Activated effector memory CD4-positive, alpha-beta T cell treated with anti-CD3 and anti-CD28 coated beads, Interleukin-2, amount 50 U/mL, for 16 hours (primary cell): ENCODE measurements at regions not wholly inside any gene's neighbourhood (a gene's known extent, or its start where the extent isn't known, plus 50 kb on each side); places are given as distances from the start of the nearest gene placed in this dataset.
A peak's percentile ranks its signal among the peaks of the same experiment; 100 is the strongest.
"Not testable (repeated sequence)": the region's sequence is repeated elsewhere in the genome, so short reads cannot be mapped to it uniquely, and the experiment has no call there.

ENCODE experiments used
- DNase-seq: peaks from one replicate; pipeline ENCODE4 v3.0.0-alpha.2; 2020

DNA sequence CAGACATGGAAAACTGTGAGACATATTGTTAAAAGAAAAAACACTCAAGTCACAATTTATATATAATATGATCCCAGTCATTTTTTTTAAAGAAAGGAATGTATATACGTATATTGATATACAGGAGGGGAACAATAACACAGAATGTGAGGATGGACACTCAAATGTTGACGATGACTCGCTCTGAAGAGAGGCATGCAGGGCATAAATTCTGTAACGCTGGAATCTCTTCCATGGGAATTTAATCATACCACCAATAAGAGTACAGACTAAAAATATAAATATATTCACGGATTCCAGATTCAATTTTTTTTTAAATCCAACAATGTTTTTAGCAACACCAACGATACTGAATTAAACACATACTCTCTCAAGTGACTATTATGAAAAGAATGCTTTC lies 106.9 kb upstream of the CCDC28A start:
- DNase-seq: no peak

- DNase-seq: no peak
Measured at GRCh38 chr6:138667408-138667807, 106.2 kb upstream of the CCDC28A start.

GRCh38 chr6:138671351-138671750 lies 102.2 kb upstream of the CCDC28A start:
- DNase-seq: no peak

DNA sequence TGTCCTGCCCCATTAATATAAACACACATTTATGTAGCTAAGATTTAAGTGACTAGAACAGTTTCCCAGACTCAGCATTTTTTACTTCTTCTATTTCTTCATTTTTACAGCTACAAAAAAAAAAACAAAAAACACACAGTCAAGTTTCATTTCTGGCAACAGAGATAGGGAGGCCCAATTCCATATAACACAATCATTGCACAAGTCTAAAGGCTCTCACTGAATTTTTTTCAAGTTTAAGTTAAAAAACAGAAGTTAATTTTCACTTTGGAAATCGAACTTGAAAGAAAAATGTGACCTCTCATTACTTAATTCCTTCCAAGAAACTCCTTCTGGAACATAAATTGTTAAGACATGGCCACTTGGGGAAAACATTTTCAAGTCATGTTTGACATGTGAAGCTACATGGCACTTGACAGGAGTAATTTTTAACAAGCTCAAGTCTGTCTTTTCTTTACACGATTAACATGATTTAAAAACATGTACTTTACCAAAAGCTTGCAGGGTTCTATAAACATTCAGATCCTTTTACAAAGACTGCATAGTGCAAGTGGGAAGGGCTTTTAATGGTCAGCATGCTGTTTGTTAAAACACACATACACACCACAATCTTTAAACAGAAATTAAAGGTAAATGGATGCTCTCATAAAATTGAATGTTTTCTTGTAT lies 100.1 kb upstream of the CCDC28A start:
- no peak for DNase-seq

DNA sequence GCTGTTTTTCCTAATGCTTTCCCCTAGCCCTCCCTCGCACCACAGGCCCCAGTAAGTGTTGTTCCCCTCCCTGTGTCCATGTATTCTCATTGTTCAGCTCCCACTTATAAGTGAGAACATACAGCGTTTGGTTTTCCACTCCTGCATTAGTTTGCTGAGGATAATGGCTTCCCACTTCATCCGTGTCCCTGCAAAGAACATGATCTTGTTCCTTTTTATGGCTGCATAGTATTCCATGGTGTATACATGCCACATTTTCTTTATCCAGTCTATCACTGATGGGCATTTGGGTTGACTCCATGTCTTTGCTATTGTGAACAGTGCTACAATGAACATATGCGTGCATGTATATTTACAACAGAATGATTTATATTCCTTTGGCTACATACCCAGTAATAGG lies 99.1 kb upstream of the CCDC28A start:
- not testable (repeated sequence) for DNase-seq

GRCh38 chr6:138677538-138677937 lies 96.0 kb upstream of the CCDC28A start:
- DNase-seq: no peak

GRCh38 chr6:138678168-138678567 lies 95.4 kb upstream of the CCDC28A start:
- DNase-seq: no peak

DNA sequence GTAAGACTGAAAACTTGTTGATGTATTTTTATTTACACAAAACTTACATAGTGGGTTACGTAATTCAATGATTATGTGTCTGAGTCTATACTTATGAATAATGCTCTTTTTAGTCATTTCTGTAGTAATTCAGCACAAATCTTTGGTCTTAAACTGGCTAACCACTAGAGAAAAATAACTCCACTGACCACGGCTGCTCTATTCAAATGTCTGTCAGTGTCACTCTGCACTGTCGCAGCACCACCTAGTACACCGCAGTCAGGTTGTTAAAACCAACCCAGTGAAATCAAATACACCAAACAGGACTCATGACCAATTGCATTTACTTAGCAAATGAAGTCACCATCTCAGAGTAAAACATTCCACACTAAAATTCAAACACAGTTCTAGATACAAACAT lies 93.5 kb upstream of the CCDC28A start:
- DNase-seq: no peak

GRCh38 chr6:138681627-138682026 lies 91.9 kb upstream of the CCDC28A start:
- DNase-seq: no peak

DNA sequence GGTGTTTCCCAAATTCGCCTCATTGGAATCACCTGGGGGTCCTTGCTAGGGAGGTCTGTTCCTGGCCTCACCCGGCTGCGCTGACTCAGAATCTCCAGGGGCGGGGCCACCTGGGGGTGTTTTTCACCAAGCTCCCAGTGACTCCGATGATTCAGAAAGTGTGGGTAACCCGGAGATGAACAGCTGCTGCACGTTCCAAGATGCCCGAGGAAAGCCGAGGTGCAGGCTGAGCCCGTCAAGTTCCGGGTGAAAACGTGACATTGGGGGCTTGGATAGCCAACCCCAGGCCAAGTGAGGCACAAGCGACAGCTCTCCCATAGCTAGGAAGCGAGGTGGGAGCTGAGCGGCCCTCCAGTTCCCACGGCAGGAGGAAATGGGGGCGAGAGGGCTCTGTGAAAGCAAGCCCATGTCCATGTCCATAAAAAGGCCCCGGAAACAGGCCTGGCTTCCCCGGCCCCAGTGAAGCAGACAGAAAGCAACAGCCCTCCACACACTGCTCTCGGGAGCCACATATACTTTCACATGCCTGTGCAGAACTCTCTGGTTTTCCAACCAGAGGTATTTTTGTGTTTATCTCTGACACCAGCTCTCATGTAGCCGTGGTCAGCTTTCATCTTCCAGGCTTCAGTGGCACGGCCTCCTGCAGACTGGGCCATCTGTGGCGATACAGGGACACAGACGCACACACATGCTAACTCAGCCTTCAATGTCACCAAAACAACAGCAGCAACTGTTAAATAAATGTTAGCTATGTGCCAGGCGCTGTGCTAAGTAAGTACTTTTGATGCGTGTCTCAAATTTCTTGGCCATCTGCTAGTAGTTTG lies 90.7 kb upstream of the CCDC28A start:
- no peak for DNase-seq

DNA sequence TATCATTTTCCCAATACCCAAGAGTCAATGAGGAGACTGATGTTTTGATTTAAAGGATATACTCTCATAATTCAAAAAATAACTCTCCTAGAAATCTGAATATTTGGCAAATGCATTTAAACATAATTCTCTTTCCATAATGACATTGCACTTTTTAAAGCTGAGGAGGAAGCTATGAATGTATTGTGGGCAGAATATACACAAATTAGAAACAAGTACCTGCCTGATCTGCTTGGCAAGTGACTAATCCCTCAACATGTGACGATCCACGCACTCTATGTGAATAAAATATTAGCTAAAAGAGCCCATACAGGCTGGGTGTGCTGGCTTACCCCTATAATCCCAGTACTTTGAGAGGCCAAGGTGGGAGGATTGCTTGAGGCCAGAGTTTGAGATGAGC lies 88.3 kb upstream of the CCDC28A start:
- no peak for DNase-seq

DNA sequence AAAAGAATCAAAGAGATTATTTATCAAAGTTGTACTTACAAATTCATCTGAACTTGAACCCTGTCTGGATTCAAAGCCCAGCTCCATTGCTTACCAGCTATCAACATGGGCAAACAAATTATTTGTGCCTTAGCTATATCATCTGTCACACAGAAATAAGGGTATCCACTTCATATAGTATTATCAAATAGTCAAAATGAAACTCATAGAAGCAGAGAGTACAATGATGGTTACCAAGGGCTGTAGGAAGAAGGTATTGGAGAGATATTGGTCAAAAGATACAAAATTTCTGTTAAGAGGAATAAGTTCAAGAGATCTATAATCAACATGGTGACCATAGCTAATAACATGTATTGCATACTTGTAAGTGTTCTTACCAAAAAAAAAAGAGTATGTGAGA lies 87.8 kb upstream of the CCDC28A start:
- no peak for DNase-seq

GRCh38 chr6:138688580-138688979 lies 85.0 kb upstream of the CCDC28A start:
- no peak for DNase-seq

DNA sequence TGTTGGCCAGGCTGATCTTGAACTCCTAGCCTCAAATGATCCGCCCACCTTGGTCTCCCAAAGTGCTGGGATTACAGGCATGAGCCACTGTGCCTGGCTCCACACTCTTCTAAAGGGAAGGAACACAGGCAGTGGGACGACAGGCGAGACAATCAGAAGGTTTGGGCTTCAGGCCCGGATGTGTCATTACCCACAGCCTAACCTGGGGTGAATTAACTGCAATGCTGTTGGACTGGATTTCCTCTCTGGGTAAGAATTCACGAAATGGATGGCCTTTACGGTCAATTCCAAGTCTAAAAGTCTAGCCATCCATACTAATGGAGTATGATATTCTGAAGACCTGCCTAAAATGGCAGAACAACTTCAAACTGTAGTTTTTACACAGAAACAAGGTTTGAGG lies 83.7 kb upstream of the CCDC28A start:
- no peak for DNase-seq

DNA sequence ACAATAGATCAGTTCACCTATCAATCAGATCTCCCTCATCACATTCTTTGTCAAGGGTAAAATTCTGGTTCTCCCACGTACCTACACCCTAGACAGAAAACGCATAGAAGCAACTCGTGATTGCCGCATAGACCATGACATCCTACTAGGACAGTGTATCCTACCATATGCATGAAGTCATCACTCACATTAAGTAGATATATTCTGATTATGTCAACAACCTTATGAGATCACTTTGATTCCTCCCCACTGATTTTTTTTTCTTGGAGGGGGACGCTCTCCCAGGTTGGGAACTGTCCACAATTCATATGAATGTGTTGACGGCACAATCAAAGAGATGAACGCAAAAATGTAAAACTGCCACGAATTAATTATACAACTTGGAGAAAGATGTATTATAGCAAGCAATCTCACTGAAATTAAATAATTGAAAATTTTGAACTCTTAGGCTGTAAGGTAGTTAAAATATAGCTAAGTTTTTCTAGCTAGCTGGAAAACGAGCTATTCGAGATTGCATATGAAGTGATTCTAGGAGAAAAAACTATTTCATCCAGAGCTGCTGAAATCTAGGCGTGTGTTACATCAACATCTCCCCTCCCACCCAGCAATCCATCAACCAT lies 82.5 kb upstream of the CCDC28A start:
- no peak for DNase-seq

DNA sequence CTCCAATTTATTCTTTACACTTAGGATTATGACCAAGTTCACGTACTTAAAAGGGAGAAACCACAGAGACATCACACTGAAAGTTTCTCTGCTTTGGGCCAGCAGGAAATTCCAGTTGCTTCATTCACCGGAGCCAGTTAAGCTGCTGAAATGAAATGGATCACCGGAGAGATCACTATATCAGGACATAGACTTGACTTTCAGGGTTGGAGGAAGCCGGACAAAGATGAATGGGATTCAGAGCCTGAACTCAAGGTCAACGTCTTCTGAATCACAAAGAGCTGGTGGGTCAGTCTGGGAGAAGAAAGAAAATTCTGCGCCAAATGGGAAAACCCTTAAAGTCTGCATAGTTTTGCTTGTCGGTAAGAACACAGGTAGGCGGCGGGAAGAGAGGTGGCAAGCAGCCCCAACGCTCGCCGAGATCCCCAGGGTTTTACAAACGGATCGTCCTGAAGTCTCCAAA lies 81.9 kb upstream of the CCDC28A start:
- no peak for DNase-seq

DNA sequence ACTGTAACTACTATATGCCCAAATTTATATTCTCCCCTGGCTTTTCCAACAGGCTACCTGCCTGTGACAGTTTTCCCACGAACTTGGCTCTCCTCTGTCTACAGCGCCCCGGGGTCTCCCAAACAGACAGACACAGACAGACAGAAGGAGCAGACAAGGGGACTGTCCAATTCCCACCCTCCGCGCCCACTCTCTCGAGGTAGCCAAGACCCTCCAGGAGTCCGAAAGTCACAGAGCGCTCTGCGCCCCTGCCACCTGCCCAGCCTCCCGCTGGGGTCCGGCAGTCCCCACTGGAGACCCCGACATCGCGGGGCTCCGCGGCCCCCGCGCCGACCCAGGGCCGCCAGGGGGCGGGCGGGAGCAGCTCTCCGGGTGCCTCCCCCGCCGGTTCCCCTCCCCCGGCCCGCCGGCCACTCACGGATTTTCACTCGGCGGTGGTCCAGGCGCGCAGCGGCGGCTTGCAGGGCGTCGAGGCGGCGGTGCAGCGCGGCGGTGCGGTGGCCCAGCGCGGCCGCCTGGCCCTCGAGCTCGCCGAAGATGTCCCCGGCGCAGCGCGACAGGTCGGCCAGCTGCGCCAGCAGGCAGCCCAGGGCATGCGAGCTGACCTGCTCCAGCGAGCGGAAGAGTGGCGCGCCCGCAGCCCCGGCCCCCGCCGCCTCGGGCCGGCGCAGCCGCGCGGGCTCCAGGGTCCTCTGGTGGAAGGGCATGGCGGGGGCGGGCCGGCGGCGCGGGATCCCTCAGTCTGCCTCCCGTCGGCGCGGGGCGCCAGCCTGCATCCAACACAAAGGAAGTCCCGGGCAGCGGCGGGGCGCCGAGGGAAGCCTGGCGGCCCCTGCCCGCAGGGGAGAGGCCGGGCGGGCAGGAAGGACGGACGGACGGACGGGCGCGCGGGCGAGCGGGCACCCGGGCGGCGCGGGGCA lies 81.3 kb upstream of the CCDC28A start:
- peak; percentile 81 for DNase-seq

DNA sequence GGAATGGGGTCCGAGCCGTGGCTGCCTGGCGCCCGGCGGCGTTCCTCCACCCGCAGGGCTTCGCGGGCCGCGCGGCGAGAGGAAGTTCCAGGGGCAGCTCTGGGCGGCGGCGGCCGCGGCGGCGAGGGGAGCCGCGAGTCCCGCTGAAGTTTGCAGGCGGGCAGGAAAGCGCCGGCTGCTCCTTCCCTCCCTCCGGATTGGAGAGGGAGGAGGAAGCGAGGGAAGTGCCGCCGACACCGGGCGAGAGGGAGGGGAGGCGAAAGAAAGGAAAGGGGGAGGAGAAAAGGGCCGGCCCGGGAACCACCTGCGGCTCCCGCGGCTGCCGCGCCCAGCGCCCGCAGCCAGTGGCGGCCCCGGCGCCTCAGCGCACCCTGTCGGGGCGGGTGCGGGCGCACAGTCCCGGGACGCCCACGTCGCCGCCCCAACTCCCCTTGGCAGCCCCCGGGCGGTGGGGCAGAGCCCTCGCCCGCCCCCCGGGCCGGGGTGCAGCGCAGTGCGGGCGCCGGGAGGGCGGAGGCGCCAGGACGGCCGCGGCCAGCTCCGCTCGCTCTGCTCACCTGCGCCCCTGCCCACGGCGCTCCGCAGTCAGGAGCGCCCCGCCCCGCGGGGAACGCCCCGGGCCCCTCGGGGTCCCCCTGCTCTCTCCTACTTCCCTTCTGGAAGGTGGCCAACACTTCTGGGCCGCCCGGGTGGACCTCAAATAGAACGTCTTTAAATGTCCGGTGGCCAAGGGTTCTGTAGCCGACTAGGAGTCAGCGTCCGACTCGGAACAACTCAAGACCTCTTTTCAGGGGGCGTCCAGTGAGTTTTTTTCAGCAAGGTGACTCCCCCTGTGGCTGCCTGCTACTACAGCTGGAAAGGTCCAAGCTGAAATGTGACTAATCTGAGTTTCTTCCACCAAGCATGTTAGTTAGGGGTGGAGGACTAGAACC lies 80.3 kb upstream of the CCDC28A start:
- DNase-seq: peak; percentile 69

- no peak for DNase-seq
Measured at GRCh38 chr6:138695193-138695592, 78.4 kb upstream of the CCDC28A start.

- no peak for DNase-seq
Measured at GRCh38 chr6:138714493-138714892, 59.1 kb upstream of the CCDC28A start.

GRCh38 chr6:138716013-138716412 lies 57.6 kb upstream of the CCDC28A start:
- DNase-seq: no peak
